Astrocyte (in vitro differentiated cells and primary cell): ENCODE measurements at regions not wholly inside any gene's neighbourhood (a gene's known extent, or its start where the extent isn't known, plus 50 kb on each side); places are given as distances from the start of the nearest gene placed in this dataset.

ENCODE experiments used
- DNase-seq: peaks from one replicate; pipeline ENCODE4 v3.0.0-alpha.2; 2010; ENCODE audit warnings: low read depth
- FAIRE-seq: peaks from 2 replicates; lab custom pipeline; 2011; peaks lifted over from hg19 to GRCh38; lab: Jason Lieb, UNC
- H2AFZ ChIP-seq: 2 replicates; pipeline ENCODE4 v1.6.0; 2012; ENCODE audit warnings: low read depth, low read length, inconsistent platforms
- H3K27ac ChIP-seq: 2 replicates; pipeline ENCODE4 v1.5.1; 2011; ENCODE audit warnings: low read depth, low read length, inconsistent platforms
- H3K27me3 ChIP-seq: 2 replicates; pipeline ENCODE4 v1.6.0; 2011; ENCODE audit warnings: low read length, inconsistent platforms; ENCODE audit not compliant: insufficient read depth
- H3K36me3 ChIP-seq: 2 replicates; pipeline ENCODE4 v1.5.1; 2011; ENCODE audit warnings: low read length, inconsistent platforms; ENCODE audit not compliant: insufficient read depth
- H3K4me1 ChIP-seq: 2 replicates; pipeline ENCODE4 v1.5.1; 2011; ENCODE audit warnings: low read length, inconsistent platforms; ENCODE audit not compliant: insufficient read depth
- H3K4me2 ChIP-seq: 2 replicates; pipeline ENCODE4 v1.6.0; 2012; ENCODE audit warnings: low read length, inconsistent platforms
- H3K4me3 ChIP-seq: 2 replicates; pipeline ENCODE4 v1.5.1; 2011; ENCODE audit warnings: low read depth, mild to moderate bottlenecking, low read length, inconsistent platforms; ENCODE audit not compliant: insufficient read depth
- H3K79me2 ChIP-seq: 2 replicates; pipeline ENCODE4 v1.6.0; 2012; ENCODE audit warnings: mild to moderate bottlenecking, low read length, inconsistent platforms; ENCODE audit not compliant: insufficient read depth
- H3K9ac ChIP-seq: 2 replicates; pipeline ENCODE4 v1.6.0; 2012; ENCODE audit warnings: mild to moderate bottlenecking, low read length, inconsistent platforms
- H3K9me3 ChIP-seq: 2 replicates; pipeline ENCODE4 v1.5.1; 2012; ENCODE audit warnings: low read depth, mild to moderate bottlenecking, low read length, inconsistent platforms; ENCODE audit not compliant: insufficient read depth
- H4K20me1 ChIP-seq: 2 replicates; pipeline ENCODE4 v1.6.0; 2012; ENCODE audit warnings: low read length, inconsistent platforms; ENCODE audit not compliant: insufficient read depth
- H3K27ac Mint-ChIP-seq: one replicate; pipeline ENCODE4 v1.8.0; 2021; ENCODE audit warnings: mild to moderate bottlenecking, mixed read lengths; ENCODE audit not compliant: unreplicated experiment
- H3K27me3 Mint-ChIP-seq: one replicate; pipeline ENCODE4 v1.8.0; 2021; ENCODE audit warnings: low read depth, mixed read lengths; ENCODE audit not compliant: unreplicated experiment
- H3K36me3 Mint-ChIP-seq: one replicate; pipeline ENCODE4 v1.8.0; 2021; ENCODE audit warnings: low read depth, mixed read lengths; ENCODE audit not compliant: unreplicated experiment
- H3K4me1 Mint-ChIP-seq: one replicate; pipeline ENCODE4 v1.8.0; 2021; ENCODE audit warnings: low read depth, mixed read lengths; ENCODE audit not compliant: unreplicated experiment
- H3K4me3 Mint-ChIP-seq: one replicate; pipeline ENCODE4 v1.8.0; 2021; ENCODE audit warnings: mild to moderate bottlenecking, moderate library complexity, mixed read lengths; ENCODE audit not compliant: unreplicated experiment
- H3K9me3 Mint-ChIP-seq: one replicate; pipeline ENCODE4 v1.8.0; 2021; ENCODE audit warnings: mild to moderate bottlenecking, mixed read lengths; ENCODE audit not compliant: unreplicated experiment
- CTCF ChIP-seq: IDR thresholded peaks from 2 replicates; pipeline ENCODE4 v1.5.1; 2011; ENCODE audit warnings: low read depth, mild to moderate bottlenecking, inconsistent platforms, low read length, moderate library complexity; ENCODE audit not compliant: insufficient read depth
- EZH2 ChIP-seq: IDR thresholded peaks from 2 replicates; pipeline ENCODE4 v1.6.1; 2012; ENCODE audit warnings: mild to moderate bottlenecking, low read length, inconsistent platforms; ENCODE audit not compliant: insufficient read depth

GRCh38 chr9:106634183-106634582, 228.8 kb upstream of the ZNF462 start:
- no peak overlapping the region for H3K27ac Mint-ChIP-seq
- no peak overlapping the region for H3K4me3 ChIP-seq
- no peaks in the 10 kb centered on the region for H3K36me3 ChIP-seq
- FAIRE-seq (no peak), DNase-seq (no peak)
- no peaks in the 10 kb centered on the region for H3K36me3 Mint-ChIP-seq
- no peak overlapping the region for H3K4me3 Mint-ChIP-seq
- H3K4me1 ChIP-seq, result no peaks in the 10 kb centered on the region
- TF ChIP-seq CTCF (no peak), EZH2 (no peak)
- no peak overlapping the region for H3K9ac ChIP-seq
- H3K4me1 Mint-ChIP-seq, result peaks cover 21% of the 10 kb centered on the region
- no peak overlapping the region for H3K27ac ChIP-seq
- no peak overlapping the region for H2AFZ ChIP-seq
- no peaks in the 10 kb centered on the region for H3K27me3 Mint-ChIP-seq
- H4K20me1 ChIP-seq, result no peaks in the 10 kb centered on the region
- no peaks in the 10 kb centered on the region for H3K27me3 ChIP-seq
- H3K4me2 ChIP-seq, result no peak overlapping the region
- no peaks in the 10 kb centered on the region for H3K9me3 ChIP-seq
- H3K9me3 Mint-ChIP-seq, result no peaks in the 10 kb centered on the region
- H3K79me2 ChIP-seq, result no peaks in the 10 kb centered on the region

GRCh38 chr9:106634641-106635040, 228.3 kb upstream of the ZNF462 start:
- Mint-ChIP-seq H3K9me3 (no peaks in the 10 kb centered on the region), H3K36me3 (no peaks in the 10 kb centered on the region), H3K27ac (peak overlapping the region; percentile 42), H3K4me1 (peaks cover 21% of the 10 kb centered on the region), H3K27me3 (no peaks in the 10 kb centered on the region), H3K4me3 (no peak overlapping the region)
- Histone ChIP-seq H3K9ac (no peak overlapping the region), H3K4me1 (no peaks in the 10 kb centered on the region), H3K27ac (no peak overlapping the region), H3K36me3 (no peaks in the 10 kb centered on the region), H3K4me2 (no peak overlapping the region), H3K79me2 (no peaks in the 10 kb centered on the region), H3K4me3 (no peak overlapping the region), H2AFZ (no peak overlapping the region), H3K9me3 (no peaks in the 10 kb centered on the region), H3K27me3 (no peaks in the 10 kb centered on the region), H4K20me1 (no peaks in the 10 kb centered on the region)
- no peak for DNase-seq
- no peak for TF ChIP-seq EZH2
- TF ChIP-seq CTCF, result no peak
- FAIRE-seq, result no peak

- H3K9me3 ChIP-seq, result no peaks in the 10 kb centered on the region
- H3K4me2 ChIP-seq, result no peak overlapping the region
- H3K4me3 ChIP-seq, result no peak overlapping the region
- TF ChIP-seq CTCF (no peak), EZH2 (no peak)
- H3K36me3 ChIP-seq, result no peaks in the 10 kb centered on the region
- H4K20me1 ChIP-seq, result no peaks in the 10 kb centered on the region
- Mint-ChIP-seq H3K4me3 (no peak overlapping the region), H3K27me3 (no peaks in the 10 kb centered on the region), H3K9me3 (no peaks in the 10 kb centered on the region), H3K27ac (no peak overlapping the region), H3K4me1 (peaks cover 19% of the 10 kb centered on the region), H3K36me3 (no peaks in the 10 kb centered on the region)
- no peak overlapping the region for H3K9ac ChIP-seq
- H3K79me2 ChIP-seq, result no peaks in the 10 kb centered on the region
- no peaks in the 10 kb centered on the region for H3K27me3 ChIP-seq
- no peak overlapping the region for H2AFZ ChIP-seq
- no peaks in the 10 kb centered on the region for H3K4me1 ChIP-seq
- no peak overlapping the region for H3K27ac ChIP-seq
- DNase-seq (no peak), FAIRE-seq (no peak)
Measured at GRCh38 chr9:106637486-106637885, 225.5 kb upstream of the ZNF462 start.
